Stimulated activated naive B cell treated with anti-CD40 and anti-IgM and Interleukin-4, amounts not matched to agents 10 μg/mL and 1 μg/mL and 100 μg/mL, for 72 hours (primary cell): ENCODE measurements at regions not wholly inside any gene's neighbourhood (a gene's known extent, or its start where the extent isn't known, plus 50 kb on each side); places are given as distances from the start of the nearest gene placed in this dataset.
A peak's percentile ranks its signal among the peaks of the same experiment; 100 is the strongest.
"Not testable (repeated sequence)": the region's sequence is repeated elsewhere in the genome, so short reads cannot be mapped to it uniquely, and the experiment has no call there.

Source experiments
- ATAC-seq, 2 donors: fragments of 150-1000 bp; cut with Tn5 transposase; replicated peaks; 2 replicates each; pipeline ENCODE4 v1.10.0; 2021; ENCODE audit warnings: moderate library complexity in 1 of 2
- DNase-seq: peaks from one replicate; pipeline ENCODE4 v3.0.0; 2021
- H3K27ac Mint-ChIP-seq: one replicate; pipeline ENCODE4 v1.8.0; 2022; ENCODE audit warnings: mild to moderate bottlenecking, mixed read lengths
- H3K27me3 Mint-ChIP-seq, 2 donors: one replicate each; pipeline ENCODE4 v1.8.0; 2022; ENCODE audit warnings: mixed read lengths in 2 of 2
- H3K36me3 Mint-ChIP-seq, 2 donors: one replicate each; pipeline ENCODE4 v1.8.0; 2022; ENCODE audit warnings: mixed read lengths in 2 of 2, mild to moderate bottlenecking in 1 of 2
- H3K4me1 Mint-ChIP-seq, 2 donors: one replicate each; pipeline ENCODE4 v1.8.0; 2022; ENCODE audit warnings: mixed read lengths in 2 of 2, mild to moderate bottlenecking in 1 of 2
- H3K4me3 Mint-ChIP-seq, 2 donors: one replicate each; pipeline ENCODE4 v1.8.0; 2022; ENCODE audit warnings: mild to moderate bottlenecking in 2 of 2, mixed read lengths in 2 of 2, moderate library complexity in 1 of 2
- H3K9me3 Mint-ChIP-seq, 2 donors: one replicate each; pipeline ENCODE4 v1.8.0; 2022; ENCODE audit warnings: mixed read lengths in 2 of 2, mild to moderate bottlenecking in 1 of 2

GRCh38 chr6:28800647-28801046, 123.1 kb downstream of the TRIM27 start:
- not testable (repeated sequence) for H3K9me3 Mint-ChIP-seq, H3K4me1 Mint-ChIP-seq, H3K4me3 Mint-ChIP-seq, DNase-seq, H3K36me3 Mint-ChIP-seq, H3K27ac Mint-ChIP-seq, ATAC-seq
- H3K27me3 Mint-ChIP-seq = peaks cover 70 to 81% of the 10 kb centered on the region in 2 donors

GRCh38 chr6:28802417-28803336, 121.1 kb downstream of the TRIM27 start:
- DNase-seq = no peak
- peaks cover 61 to 80% of the 10 kb centered on the region in 2 donors for H3K27me3 Mint-ChIP-seq
- no peak overlapping the region for H3K27ac Mint-ChIP-seq
- peaks cover 0 to 2% of the 10 kb centered on the region in 2 donors for H3K9me3 Mint-ChIP-seq
- peaks cover 0 to 3% of the 10 kb centered on the region in 2 donors for H3K4me1 Mint-ChIP-seq
- ATAC-seq = peak in 1 of 2 donors; percentile 38
- peaks cover 0 to 5% of the 10 kb centered on the region in 2 donors for H3K36me3 Mint-ChIP-seq
- H3K4me3 Mint-ChIP-seq = no peak overlapping the region

GRCh38 chr6:28803337-28803709, 120.5 kb downstream of the TRIM27 start:
- peaks cover 0 to 2% of the 10 kb centered on the region in 2 donors for H3K9me3 Mint-ChIP-seq
- H3K4me3 Mint-ChIP-seq = no peak overlapping the region
- peaks cover 0 to 6% of the 10 kb centered on the region in 2 donors for H3K4me1 Mint-ChIP-seq
- peaks cover 63 to 81% of the 10 kb centered on the region in 2 donors for H3K27me3 Mint-ChIP-seq
- H3K27ac Mint-ChIP-seq = no peak overlapping the region
- DNase-seq = no peak
- peaks cover 0 to 5% of the 10 kb centered on the region in 2 donors for H3K36me3 Mint-ChIP-seq
- no peak for ATAC-seq

- peaks cover 6 to 7% of the 10 kb centered on the region in 2 donors for H3K4me1 Mint-ChIP-seq
- no peak for ATAC-seq
- peak overlapping the region; percentile 65 for H3K27ac Mint-ChIP-seq
- peaks cover 69 to 87% of the 10 kb centered on the region in 2 donors for H3K27me3 Mint-ChIP-seq
- peaks cover 1 to 11% of the 10 kb centered on the region in 2 donors for H3K36me3 Mint-ChIP-seq
- H3K4me3 Mint-ChIP-seq = no peak overlapping the region
- DNase-seq = no peak
- H3K9me3 Mint-ChIP-seq = peaks cover 5 to 7% of the 10 kb centered on the region in 2 donors
These were observed 116.0 kb downstream of the TRIM27 start for GRCh38 chr6:28807682-28808280.

GRCh38 chr6:28808383-28808782, 115.4 kb downstream of the TRIM27 start:
- Mint-ChIP-seq H3K9me3 (peaks cover 5 to 7% of the 10 kb centered on the region in 2 donors), H3K27ac (peak overlapping the region; percentile 65), H3K27me3 (peaks cover 69 to 87% of the 10 kb centered on the region in 2 donors), H3K4me3 (no peak overlapping the region), H3K4me1 (peaks cover 6 to 7% of the 10 kb centered on the region in 2 donors), H3K36me3 (peaks cover 1 to 9% of the 10 kb centered on the region in 2 donors)
- ATAC-seq = no peak
- no peak for DNase-seq

- peak overlapping the region; percentile 63 for H3K27ac Mint-ChIP-seq
- H3K9me3 Mint-ChIP-seq = peaks cover 5 to 13% of the 10 kb centered on the region in 2 donors
- DNase-seq = no peak
- H3K4me3 Mint-ChIP-seq = peak overlapping the region in 1 of 2 donors; percentile 51
- peaks cover 77 to 92% of the 10 kb centered on the region in 2 donors for H3K27me3 Mint-ChIP-seq
- ATAC-seq = no peak
- H3K36me3 Mint-ChIP-seq = peaks cover 4 to 13% of the 10 kb centered on the region in 2 donors
- peaks cover 6 to 9% of the 10 kb centered on the region in 2 donors for H3K4me1 Mint-ChIP-seq
These were observed 113.7 kb downstream of the TRIM27 start for GRCh38 chr6:28809947-28810658.

GRCh38 chr6:28810659-28811053, 113.1 kb downstream of the TRIM27 start:
- H3K4me1 Mint-ChIP-seq = peaks cover 6 to 9% of the 10 kb centered on the region in 2 donors
- peaks cover 81 to 98% of the 10 kb centered on the region in 2 donors for H3K27me3 Mint-ChIP-seq
- H3K27ac Mint-ChIP-seq = peak overlapping the region; percentile 37
- no peak for DNase-seq
- H3K4me3 Mint-ChIP-seq = no peak overlapping the region
- H3K36me3 Mint-ChIP-seq = peaks cover 4 to 13% of the 10 kb centered on the region in 2 donors
- no peak for ATAC-seq
- peaks cover 5 to 13% of the 10 kb centered on the region in 2 donors for H3K9me3 Mint-ChIP-seq

- ATAC-seq (no peak), DNase-seq (no peak)
- Mint-ChIP-seq H3K4me1 (peaks cover 8 to 10% of the 10 kb centered on the region in 2 donors), H3K9me3 (peaks cover 5 to 13% of the 10 kb centered on the region in 2 donors), H3K27me3 (peaks cover 90 to 99% of the 10 kb centered on the region in 2 donors), H3K27ac (peak overlapping the region; percentile 6), H3K36me3 (peaks cover 4 to 14% of the 10 kb centered on the region in 2 donors), H3K4me3 (no peak overlapping the region)
These were observed 111.9 kb downstream of the TRIM27 start for GRCh38 chr6:28811873-28812272.

- Mint-ChIP-seq H3K27ac (peak overlapping the region; percentile 6), H3K9me3 (peaks cover 5 to 13% of the 10 kb centered on the region in 2 donors), H3K27me3 (peaks cover 90 to 99% of the 10 kb centered on the region in 2 donors), H3K36me3 (peaks cover 4 to 15% of the 10 kb centered on the region in 2 donors), H3K4me3 (no peak overlapping the region), H3K4me1 (peaks cover 11 to 17% of the 10 kb centered on the region in 2 donors)
- no peak for ATAC-seq
- DNase-seq = no peak
These were observed 110.8 kb downstream of the TRIM27 start for GRCh38 chr6:28812778-28813569.

- Mint-ChIP-seq H3K27me3 (peaks cover 88 to 96% of the 10 kb centered on the region in 2 donors), H3K4me3 (peak overlapping the region; percentile 31 to 47), H3K27ac (peak overlapping the region; percentile 82), H3K4me1 (peaks cover 11 to 17% of the 10 kb centered on the region in 2 donors), H3K36me3 (peaks cover 4 to 15% of the 10 kb centered on the region in 2 donors), H3K9me3 (peaks cover 5 to 13% of the 10 kb centered on the region in 2 donors)
- DNase-seq (no peak), ATAC-seq (no peak)
These were observed 109.5 kb downstream of the TRIM27 start for GRCh38 chr6:28814032-28814976.

- H3K36me3 Mint-ChIP-seq = peaks cover 3 to 10% of the 10 kb centered on the region in 2 donors
- H3K4me1 Mint-ChIP-seq = peaks cover 8 to 11% of the 10 kb centered on the region in 2 donors
- ATAC-seq = no peak
- no peak overlapping the region for H3K4me3 Mint-ChIP-seq
- H3K27me3 Mint-ChIP-seq = peaks cover 77 to 85% of the 10 kb centered on the region in 2 donors
- H3K27ac Mint-ChIP-seq = no peak overlapping the region
- H3K9me3 Mint-ChIP-seq = peaks cover 0 to 8% of the 10 kb centered on the region in 2 donors
- no peak for DNase-seq
These were observed 107.4 kb downstream of the TRIM27 start for GRCh38 chr6:28816339-28816908.
